OCI-LY7 (cell line): ENCODE measurements at regions not wholly inside any gene's neighbourhood (a gene's known extent, or its start where the extent isn't known, plus 50 kb on each side); places are given as distances from the start of the nearest gene placed in this dataset.

ENCODE experiments used
- BruUV-seq: library from RNA; stranded (reverse); fragments of 400-500 nt; replicated peaks from 2 replicates; lab custom pipeline; 2021; lab: Mats Ljungman, UMichigan
- CTCF ChIA-PET: fragments of 300-600 bp; sonication (Branson Sonifier 250); formaldehyde crosslinking; loops from one replicate; lab custom pipeline; 2022; ENCODE audit warnings: antibody characterized with exemption; ENCODE audit not compliant: unreplicated experiment; lab: Charles Lee
- POLR2A ChIA-PET: fragments of 300-600 bp; sonication (Branson Sonifier 250); formaldehyde crosslinking; loops from one replicate; lab custom pipeline; 2022; ENCODE audit warnings: antibody characterized with exemption; lab: Charles Lee
- DNase-seq: peaks from one replicate; pipeline ENCODE4 v3.0.0-alpha.2; 2015; ENCODE audit warnings: low spot score
- H2AFZ ChIP-seq: fragments of 200-600 bp; sonication (generic), shearing (Covaris generic); 2 replicates; pipeline ENCODE4 v1.6.1; 2014; ENCODE audit warnings: mild to moderate bottlenecking, antibody characterized with exemption, low read length, moderate library complexity
- H3K27ac ChIP-seq: fragments of 200-600 bp; sonication (generic); 2 replicates; pipeline ENCODE4 v1.5.1; 2014; ENCODE audit warnings: mixed run types, low read depth, mild to moderate bottlenecking, moderate library complexity, low read length, inconsistent platforms; ENCODE audit not compliant: poor library complexity, severe bottlenecking
- H3K36me3 ChIP-seq: fragments of 200-600 bp; sonication (generic); 2 replicates; pipeline ENCODE4 v1.6.1; 2014; ENCODE audit warnings: mild to moderate bottlenecking, antibody characterized with exemption, low read length, moderate library complexity, mixed read lengths; ENCODE audit not compliant: insufficient read depth
- H3K4me1 ChIP-seq: fragments of 200-600 bp; sonication (generic); 2 replicates; pipeline ENCODE4 v1.5.1; 2014; ENCODE audit warnings: mild to moderate bottlenecking, low read length; ENCODE audit not compliant: insufficient read depth, poor library complexity, severe bottlenecking
- H3K4me2 ChIP-seq: fragments of 200-600 bp; sonication (generic); 2 replicates; pipeline ENCODE4 v1.6.1; 2014; ENCODE audit warnings: mild to moderate bottlenecking, low read length
- H3K4me3 ChIP-seq: fragments of 200-600 bp; sonication (generic); 2 replicates; pipeline ENCODE4 v1.5.1; 2014; ENCODE audit warnings: mild to moderate bottlenecking, low read depth, low read length; ENCODE audit not compliant: poor library complexity, severe bottlenecking
- H3K79me2 ChIP-seq: fragments of 200-600 bp; sonication (generic); 2 replicates; pipeline ENCODE4 v1.6.1; 2016; ENCODE audit warnings: low read depth, mild to moderate bottlenecking, low read length, moderate library complexity, mixed read lengths; ENCODE audit not compliant: insufficient read depth
- H3K9me2 ChIP-seq: fragments of 200-600 bp; sonication (generic); 2 replicates; pipeline ENCODE4 v1.6.1; 2016; ENCODE audit warnings: mild to moderate bottlenecking, low read length, mixed read lengths; ENCODE audit not compliant: insufficient read depth
- H3K9me3 ChIP-seq: fragments of 200-600 bp; sonication (generic); 2 replicates; pipeline ENCODE4 v1.6.1; 2014; ENCODE audit warnings: mild to moderate bottlenecking, mixed run types, low read length, mixed read lengths
- H4K20me1 ChIP-seq: fragments of 200-600 bp; sonication (generic); 2 replicates; pipeline ENCODE4 v1.6.1; 2014; ENCODE audit warnings: mild to moderate bottlenecking, antibody characterized with exemption, low read length, moderate library complexity, mixed read lengths; ENCODE audit not compliant: insufficient read depth
- EZH2phosphoT487 ChIP-seq: fragments of 200-600 bp; sonication (generic); IDR thresholded peaks from 2 replicates; pipeline ENCODE4 v1.6.1; 2018; ENCODE audit warnings: low read depth, borderline replicate concordance, mild to moderate bottlenecking, mixed run types, antibody characterized with exemption, low read length, moderate library complexity, mixed read lengths
- intact Hi-C: fragments of 100-400 bp; cut with micrococcal nuclease; formaldehyde crosslinking; loops from one replicate; pipeline ENCODE4 v1.10.0; 2022; ENCODE audit not compliant: unreplicated experiment
- TF ChIP-seq, protein P1 (sequence below): fragments of 200-600 bp; sonication (generic); conservative IDR thresholded peaks from 2 replicates; pipeline ENCODE4 v1.5.1; 2014; ENCODE audit warnings: mild to moderate bottlenecking, antibody characterized with exemption, low read length, moderate library complexity, mixed read lengths

DNA sequence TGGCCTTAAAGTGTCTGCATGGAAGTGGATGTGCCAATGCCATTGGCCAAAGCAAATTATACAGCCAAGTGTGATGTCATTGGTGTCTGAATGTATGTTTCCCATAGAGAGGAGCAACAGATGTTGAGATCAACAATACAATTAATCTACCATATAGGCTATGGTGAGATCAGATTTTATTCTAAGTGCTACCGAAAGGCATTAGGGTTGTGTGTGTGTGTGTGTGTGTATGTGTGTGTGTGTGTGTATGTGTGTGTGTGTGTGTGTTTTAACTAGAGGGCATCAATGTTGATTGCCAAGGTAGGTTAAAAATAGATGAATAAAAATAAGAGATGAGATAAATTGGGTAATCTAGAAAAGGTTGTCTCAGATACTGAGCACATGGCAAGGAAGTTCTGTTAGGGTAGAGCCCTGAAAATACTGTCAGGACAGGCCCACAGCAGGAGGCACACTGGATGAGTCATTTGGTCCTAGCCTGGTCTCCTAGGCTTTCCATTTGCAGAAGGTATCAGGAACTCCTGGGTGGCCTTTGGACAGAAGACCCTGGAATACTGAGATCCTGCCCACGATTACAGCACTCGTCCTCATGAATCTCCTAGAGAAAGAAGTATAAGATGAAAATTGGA is 446.0 kb upstream of the PODXL start:
- Histone ChIP-seq H3K4me1 (no peaks in the 10 kb centered on the region), H3K9me2 (no peaks in the 10 kb centered on the region), H4K20me1 (no peaks in the 10 kb centered on the region), H3K4me2 (no peak overlapping the region), H2AFZ (no peak overlapping the region), H3K27ac (no peak overlapping the region), H3K36me3 (no peaks in the 10 kb centered on the region), H3K9me3 (no peaks in the 10 kb centered on the region), H3K79me2 (no peaks in the 10 kb centered on the region), H3K4me3 (no peak overlapping the region)
- DNase-seq: no peak
- ChIA-PET POLR2A (no interaction called here), CTCF (no interaction called here)
- TF ChIP-seq EZH2phosphoT487: no peak
- TF ChIP-seq, protein P1, sequence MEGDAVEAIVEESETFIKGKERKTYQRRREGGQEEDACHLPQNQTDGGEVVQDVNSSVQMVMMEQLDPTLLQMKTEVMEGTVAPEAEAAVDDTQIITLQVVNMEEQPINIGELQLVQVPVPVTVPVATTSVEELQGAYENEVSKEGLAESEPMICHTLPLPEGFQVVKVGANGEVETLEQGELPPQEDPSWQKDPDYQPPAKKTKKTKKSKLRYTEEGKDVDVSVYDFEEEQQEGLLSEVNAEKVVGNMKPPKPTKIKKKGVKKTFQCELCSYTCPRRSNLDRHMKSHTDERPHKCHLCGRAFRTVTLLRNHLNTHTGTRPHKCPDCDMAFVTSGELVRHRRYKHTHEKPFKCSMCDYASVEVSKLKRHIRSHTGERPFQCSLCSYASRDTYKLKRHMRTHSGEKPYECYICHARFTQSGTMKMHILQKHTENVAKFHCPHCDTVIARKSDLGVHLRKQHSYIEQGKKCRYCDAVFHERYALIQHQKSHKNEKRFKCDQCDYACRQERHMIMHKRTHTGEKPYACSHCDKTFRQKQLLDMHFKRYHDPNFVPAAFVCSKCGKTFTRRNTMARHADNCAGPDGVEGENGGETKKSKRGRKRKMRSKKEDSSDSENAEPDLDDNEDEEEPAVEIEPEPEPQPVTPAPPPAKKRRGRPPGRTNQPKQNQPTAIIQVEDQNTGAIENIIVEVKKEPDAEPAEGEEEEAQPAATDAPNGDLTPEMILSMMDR: no peak
- intact Hi-C loops: no loop called here
- no TSS peak for BruUV-seq

DNA sequence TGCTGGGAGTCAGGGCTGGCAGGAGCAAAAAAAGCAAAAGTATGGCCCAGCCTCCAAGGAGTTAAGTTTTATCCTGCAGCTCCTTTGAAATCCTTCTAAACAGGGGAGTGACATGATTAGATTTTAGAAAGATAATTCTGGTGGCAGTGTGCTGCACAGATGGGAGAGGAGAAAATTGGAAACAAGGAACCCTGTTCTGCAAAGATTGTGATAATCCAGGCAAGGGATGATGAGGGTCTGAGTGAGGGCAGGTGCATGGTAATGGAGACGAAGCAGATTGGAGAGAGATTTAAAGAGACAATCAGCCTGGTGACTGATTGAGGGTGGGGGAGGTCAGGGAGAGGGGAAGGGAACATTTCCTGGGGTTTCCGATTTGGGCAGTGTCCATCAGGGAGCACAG is 444.7 kb upstream of the PODXL start:
- no peak overlapping the region for H2AFZ ChIP-seq
- POLR2A ChIA-PET: interaction anchor here (0.7 kb wide), 1 partner anchor 214 kb away, joined by 3 read pairs; no protein-coding TSS in a partner anchor
- no peak overlapping the region for H3K27ac ChIP-seq
- BruUV-seq: no TSS peak
- no peak for TF ChIP-seq EZH2phosphoT487
- TF ChIP-seq, protein P1: no peak
- CTCF ChIA-PET: no interaction called here
- H3K4me3 ChIP-seq: no peak overlapping the region
- H3K9me3 ChIP-seq: no peaks in the 10 kb centered on the region
- no peaks in the 10 kb centered on the region for H3K4me1 ChIP-seq
- H4K20me1 ChIP-seq: no peaks in the 10 kb centered on the region
- no peaks in the 10 kb centered on the region for H3K36me3 ChIP-seq
- intact Hi-C loops: no loop called here
- DNase-seq: no peak
- no peaks in the 10 kb centered on the region for H3K79me2 ChIP-seq
- H3K9me2 ChIP-seq: no peaks in the 10 kb centered on the region
- H3K4me2 ChIP-seq: no peak overlapping the region

DNA sequence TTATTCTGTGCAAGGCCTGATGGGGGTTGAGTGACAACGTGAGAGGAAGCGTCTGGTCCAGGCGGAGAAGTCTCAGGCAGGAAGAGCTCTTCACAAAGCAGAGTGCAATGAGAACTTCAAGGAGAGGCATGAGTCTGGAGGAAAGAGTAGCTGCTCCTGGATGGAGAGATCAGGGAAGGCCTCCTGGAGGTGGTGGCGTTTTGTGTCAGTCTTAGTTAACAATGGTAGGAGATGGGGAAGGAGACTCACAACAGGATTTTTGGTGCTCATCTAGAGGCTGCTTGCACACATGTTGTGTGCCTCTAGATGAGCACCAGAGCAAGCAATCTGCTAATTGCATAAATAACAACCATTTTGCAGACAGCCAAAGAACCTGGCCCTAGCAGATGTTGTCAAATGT is 442.8 kb upstream of the PODXL start:
- Histone ChIP-seq H4K20me1 (no peaks in the 10 kb centered on the region), H3K36me3 (no peaks in the 10 kb centered on the region), H3K9me3 (no peaks in the 10 kb centered on the region), H2AFZ (no peak overlapping the region), H3K4me2 (no peak overlapping the region), H3K27ac (no peak overlapping the region), H3K4me1 (no peaks in the 10 kb centered on the region), H3K4me3 (no peak overlapping the region), H3K9me2 (no peaks in the 10 kb centered on the region), H3K79me2 (no peaks in the 10 kb centered on the region)
- BruUV-seq: no TSS peak
- intact Hi-C loops: no loop called here
- ChIA-PET CTCF (no interaction called here), POLR2A (no interaction called here)
- DNase-seq: no peak
- TF ChIP-seq EZH2phosphoT487: no peak
- TF ChIP-seq, protein P1: no peak
